Duodenal mucosa (tissue), 2 donors: ENCODE measurements at regions not wholly inside any gene's neighbourhood (a gene's known extent, or its start where the extent isn't known, plus 50 kb on each side); places are given as distances from the start of the nearest gene placed in this dataset.
"Not testable (repeated sequence)": the region's sequence is repeated elsewhere in the genome, so short reads cannot be mapped to it uniquely, and the experiment has no call there.

ENCODE experiments used
- H3K27ac ChIP-seq: one replicate; pipeline ENCODE4 v1.7.0; 2013; ENCODE audit warnings: low read depth, low read length
- H3K27me3 ChIP-seq, 2 donors: one replicate each; pipeline ENCODE4 v1.7.0; 2013; ENCODE audit warnings: low read length in 2 of 2, control low read depth in 1 of 2; ENCODE audit not compliant: insufficient read depth in 2 of 2, control insufficient read depth in 1 of 2
- H3K36me3 ChIP-seq, 2 donors: one replicate each; pipeline ENCODE4 v1.7.0; 2013; ENCODE audit warnings: low read length in 2 of 2, control low read depth in 1 of 2; ENCODE audit not compliant: insufficient read depth in 2 of 2, control insufficient read depth in 1 of 2
- H3K4me1 ChIP-seq, 2 donors: one replicate each; pipeline ENCODE4 v1.7.0; 2013; ENCODE audit warnings: low read length in 2 of 2, control low read depth in 1 of 2; ENCODE audit not compliant: insufficient read depth in 2 of 2, control insufficient read depth in 1 of 2
- H3K4me3 ChIP-seq, 2 donors: one replicate each; pipeline ENCODE4 v1.7.0; 2013; ENCODE audit warnings: low read length in 2 of 2, low read depth in 1 of 2
- H3K9ac ChIP-seq, 2 donors: one replicate each; pipeline ENCODE4 v1.7.0; 2013; ENCODE audit warnings: low read length in 2 of 2, low read depth in 1 of 2
- H3K9me3 ChIP-seq, 2 donors: one replicate each; pipeline ENCODE4 v1.7.0; 2013; ENCODE audit warnings: low read length in 2 of 2, control low read depth in 1 of 2; ENCODE audit not compliant: control insufficient read depth in 1 of 2

DNA sequence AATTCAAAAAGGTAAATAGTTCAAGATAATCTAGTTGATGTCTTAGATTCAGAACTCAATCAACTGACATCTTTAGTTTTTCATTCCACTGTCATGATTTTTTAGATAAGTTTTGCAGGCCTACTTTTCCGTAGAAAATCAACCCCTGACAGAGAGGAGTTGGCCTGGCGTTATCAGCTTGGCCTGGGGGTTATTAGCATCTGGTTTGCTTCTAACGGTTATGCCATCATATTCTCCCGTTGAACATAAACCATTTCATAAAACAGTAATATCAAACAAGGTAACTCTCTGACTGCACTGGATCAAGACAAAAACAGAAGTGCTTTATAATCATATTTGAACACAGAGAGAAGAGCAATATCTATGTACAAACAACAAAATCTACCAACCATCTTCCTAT lies 130.8 kb upstream of the PCDH20 start:
- Histone ChIP-seq H3K27ac (no peak overlapping the region), H3K4me3 (no peak overlapping the region), H3K9me3 (no peaks in the 10 kb centered on the region), H3K4me1 (no peaks in the 10 kb centered on the region), H3K36me3 (no peaks in the 10 kb centered on the region), H3K27me3 (no peaks in the 10 kb centered on the region), H3K9ac (no peak overlapping the region)

DNA sequence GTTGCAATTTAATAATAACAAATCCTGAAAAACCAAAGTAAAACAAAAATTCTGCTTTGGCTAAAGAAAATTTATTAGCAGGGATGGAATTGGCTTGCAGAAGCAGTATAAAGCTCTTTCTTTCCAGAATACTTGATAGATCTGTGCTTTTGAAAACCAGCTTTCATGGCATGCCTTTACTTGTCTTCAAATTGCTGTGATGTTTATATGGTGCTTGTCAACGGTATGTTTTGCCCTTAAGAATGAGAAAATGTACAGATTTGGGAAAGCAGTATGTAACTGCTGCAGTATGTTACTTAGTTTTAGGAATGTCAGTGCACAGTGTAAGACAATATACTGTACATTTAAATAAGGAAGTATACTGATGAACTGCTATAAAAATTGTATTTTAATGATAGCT lies 120.8 kb upstream of the PCDH20 start:
- Histone ChIP-seq H3K36me3 (no peaks in the 10 kb centered on the region), H3K9ac (no peak overlapping the region)

DNA sequence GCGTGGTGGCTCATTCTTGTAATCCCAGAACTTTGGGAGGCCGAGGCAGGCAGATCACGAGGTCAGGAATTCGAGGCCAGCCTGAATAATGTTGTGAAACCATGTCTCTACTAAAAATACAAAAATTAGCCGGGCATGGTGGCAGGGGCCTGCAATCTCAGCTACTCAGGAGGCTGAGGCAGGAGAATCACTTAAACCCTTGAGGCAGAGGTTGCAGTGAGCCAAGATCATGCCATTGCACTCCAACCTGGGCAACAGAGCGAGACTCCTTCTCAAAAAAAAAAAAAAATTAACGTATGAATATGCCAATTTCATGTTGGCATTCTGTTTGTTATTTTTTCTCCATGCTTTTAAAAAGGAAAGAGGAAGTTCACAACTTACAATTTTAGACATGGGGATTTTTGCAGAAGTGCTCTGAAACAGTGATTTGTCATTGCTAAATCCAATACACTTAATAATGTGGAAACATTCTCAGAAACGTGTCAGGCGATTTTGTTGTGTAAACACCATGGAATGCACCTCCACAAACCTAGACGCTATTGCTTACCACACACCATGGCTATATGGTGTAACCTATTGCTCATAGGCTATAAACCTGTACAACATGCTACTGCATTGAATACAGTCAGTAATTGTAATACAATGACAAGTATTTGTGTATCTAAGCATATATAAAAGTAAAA lies 115.9 kb upstream of the PCDH20 start:
- Histone ChIP-seq H3K4me1 (no peaks in the 10 kb centered on the region), H3K4me3 (no peak overlapping the region), H3K36me3 (no peaks in the 10 kb centered on the region), H3K27me3 (no peaks in the 10 kb centered on the region), H3K9me3 (no peaks in the 10 kb centered on the region), H3K9ac (no peak overlapping the region), H3K27ac (no peak overlapping the region)

More for the DNA sequence above, 120.8 kb upstream of the PCDH20 start:
- H3K27me3 ChIP-seq = no peaks in the 10 kb centered on the region
- H3K9me3 ChIP-seq = no peaks in the 10 kb centered on the region
- no peaks in the 10 kb centered on the region for H3K4me1 ChIP-seq
- no peak overlapping the region for H3K4me3 ChIP-seq
- H3K27ac ChIP-seq = no peak overlapping the region

DNA sequence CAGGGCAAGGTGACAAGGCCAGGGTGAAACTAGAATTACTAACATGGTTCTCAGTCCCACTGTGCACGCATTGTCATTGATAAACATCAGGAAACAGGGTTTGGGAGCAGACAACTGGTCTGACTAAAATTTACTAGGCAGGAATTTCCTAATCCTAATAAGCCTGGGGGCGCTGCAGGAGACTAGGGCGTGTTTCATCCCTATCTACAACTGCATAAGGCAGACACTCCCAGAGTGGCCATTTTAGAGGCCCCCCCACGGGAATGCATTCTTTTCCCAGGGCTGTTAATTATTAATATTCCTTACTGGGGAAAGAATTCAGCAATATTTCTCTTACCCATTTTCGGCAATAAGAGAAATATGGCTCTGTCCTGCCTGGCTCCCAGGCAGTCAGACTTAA lies 103.6 kb upstream of the PCDH20 start:
- H3K9me3 ChIP-seq, H3K36me3 ChIP-seq, H3K4me3 ChIP-seq, H3K4me1 ChIP-seq, H3K27ac ChIP-seq, H3K9ac ChIP-seq, H3K27me3 ChIP-seq: not testable (repeated sequence)

- Histone ChIP-seq H3K36me3 (no peaks in the 10 kb centered on the region), H3K4me1 (no peaks in the 10 kb centered on the region), H3K27me3 (no peaks in the 10 kb centered on the region), H3K27ac (no peak overlapping the region), H3K4me3 (no peak overlapping the region), H3K9me3 (no peaks in the 10 kb centered on the region), H3K9ac (no peak overlapping the region)
These were observed 93.3 kb upstream of the PCDH20 start for GRCh38 chr13:61508936-61509335.

DNA sequence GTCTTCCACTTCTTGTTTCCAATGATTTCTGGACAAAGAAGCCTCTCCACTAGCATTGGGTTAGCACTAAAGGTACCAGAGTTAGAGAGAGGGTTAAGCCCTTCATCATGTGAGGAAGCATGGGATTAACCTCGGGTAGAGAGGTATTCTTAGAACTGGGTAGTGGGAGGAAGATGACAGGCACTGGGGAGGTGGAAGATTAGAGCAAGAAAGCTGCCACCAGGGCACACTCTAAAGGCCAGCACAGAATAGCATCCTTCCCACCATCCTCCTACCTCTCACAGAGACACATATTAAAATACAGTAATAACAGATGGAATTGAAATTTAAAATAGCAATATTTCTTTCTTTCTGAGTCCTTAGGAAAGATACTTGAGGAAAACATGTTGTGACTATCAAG lies 84.5 kb upstream of the PCDH20 start:
- Histone ChIP-seq H3K36me3 (no peaks in the 10 kb centered on the region), H3K9ac (no peak overlapping the region), H3K27ac (no peak overlapping the region), H3K9me3 (no peaks in the 10 kb centered on the region), H3K4me1 (no peaks in the 10 kb centered on the region), H3K27me3 (no peaks in the 10 kb centered on the region), H3K4me3 (no peak overlapping the region)

GRCh38 chr13:61495648-61496047 lies 80.0 kb upstream of the PCDH20 start:
- Histone ChIP-seq H3K36me3 (no peaks in the 10 kb centered on the region), H3K4me3 (no peak overlapping the region), H3K27ac (no peak overlapping the region), H3K9me3 (no peaks in the 10 kb centered on the region), H3K27me3 (no peaks in the 10 kb centered on the region), H3K4me1 (no peaks in the 10 kb centered on the region), H3K9ac (no peak overlapping the region)

DNA sequence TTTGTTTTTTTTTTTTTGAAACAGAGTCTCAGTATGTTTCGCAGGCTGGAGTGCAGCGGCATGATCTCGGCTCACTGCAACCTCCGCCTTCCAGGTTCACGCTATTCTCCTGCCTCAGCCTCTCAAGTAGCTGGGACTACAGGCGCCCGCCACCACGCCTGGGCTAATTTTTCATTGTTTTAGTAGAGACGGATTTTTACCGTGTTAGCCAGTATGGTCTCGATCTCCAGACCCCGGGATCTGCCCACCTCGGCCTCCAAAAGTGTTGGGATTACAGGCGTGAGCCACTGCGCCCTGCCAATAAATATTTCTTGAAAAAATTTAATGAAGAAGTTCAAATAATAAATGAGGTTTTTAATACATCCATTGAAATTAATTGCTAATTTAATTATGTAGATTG lies 77.9 kb upstream of the PCDH20 start:
- not testable (repeated sequence) for H3K4me3 ChIP-seq, H3K4me1 ChIP-seq, H3K9ac ChIP-seq, H3K27ac ChIP-seq, H3K9me3 ChIP-seq, H3K36me3 ChIP-seq, H3K27me3 ChIP-seq

GRCh38 chr13:61486496-61486895 lies 70.8 kb upstream of the PCDH20 start:
- Histone ChIP-seq H3K36me3 (no peaks in the 10 kb centered on the region), H3K27ac (no peak overlapping the region), H3K27me3 (no peaks in the 10 kb centered on the region), H3K4me1 (no peaks in the 10 kb centered on the region), H3K9ac (no peak overlapping the region), H3K4me3 (no peak overlapping the region), H3K9me3 (no peaks in the 10 kb centered on the region)

DNA sequence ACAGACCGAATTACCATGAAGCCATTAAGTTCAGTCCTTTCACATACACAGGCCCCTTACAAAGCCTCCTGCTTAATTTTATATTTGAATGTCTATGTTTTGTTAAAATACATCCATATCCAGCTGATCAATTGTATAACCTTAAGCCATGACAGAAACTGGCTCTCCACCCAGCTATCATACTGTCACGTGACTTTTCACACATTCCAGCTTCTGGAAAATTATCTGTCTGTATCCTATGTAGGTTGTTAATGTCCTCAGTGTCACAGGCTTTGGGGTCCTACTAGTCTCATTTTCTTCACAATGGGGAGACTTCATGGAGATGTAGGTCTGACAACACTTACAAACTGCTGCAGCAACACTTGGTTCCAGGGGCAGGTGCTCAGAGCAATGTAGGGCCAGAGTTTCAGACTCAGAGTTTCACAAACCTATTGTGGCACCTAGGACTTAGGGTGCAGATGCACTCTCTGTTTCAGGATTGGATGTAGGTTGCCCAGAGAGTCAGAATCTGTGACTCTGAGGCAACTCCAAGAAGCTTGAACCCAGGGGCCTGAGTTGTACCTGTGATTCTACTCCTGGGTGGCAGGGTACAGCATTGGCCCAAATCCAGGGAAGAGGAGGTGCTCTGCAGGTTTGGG lies 69.6 kb upstream of the PCDH20 start:
- H3K4me1 ChIP-seq = no peaks in the 10 kb centered on the region
- H3K9me3 ChIP-seq = peaks cover 0 to 1% of the 10 kb centered on the region in 2 donors
- H3K4me3 ChIP-seq = no peak overlapping the region
- H3K36me3 ChIP-seq = no peaks in the 10 kb centered on the region
- no peaks in the 10 kb centered on the region for H3K27me3 ChIP-seq
- no peak overlapping the region for H3K27ac ChIP-seq
- H3K9ac ChIP-seq = no peak overlapping the region
